ENCODE measurements at regions not wholly inside any gene's neighbourhood (a gene's known extent, or its start where the extent isn't known, plus 50 kb on each side); places are given as distances from the start of the nearest gene placed in this dataset.

- TF ChIP-seq, protein P1, sequence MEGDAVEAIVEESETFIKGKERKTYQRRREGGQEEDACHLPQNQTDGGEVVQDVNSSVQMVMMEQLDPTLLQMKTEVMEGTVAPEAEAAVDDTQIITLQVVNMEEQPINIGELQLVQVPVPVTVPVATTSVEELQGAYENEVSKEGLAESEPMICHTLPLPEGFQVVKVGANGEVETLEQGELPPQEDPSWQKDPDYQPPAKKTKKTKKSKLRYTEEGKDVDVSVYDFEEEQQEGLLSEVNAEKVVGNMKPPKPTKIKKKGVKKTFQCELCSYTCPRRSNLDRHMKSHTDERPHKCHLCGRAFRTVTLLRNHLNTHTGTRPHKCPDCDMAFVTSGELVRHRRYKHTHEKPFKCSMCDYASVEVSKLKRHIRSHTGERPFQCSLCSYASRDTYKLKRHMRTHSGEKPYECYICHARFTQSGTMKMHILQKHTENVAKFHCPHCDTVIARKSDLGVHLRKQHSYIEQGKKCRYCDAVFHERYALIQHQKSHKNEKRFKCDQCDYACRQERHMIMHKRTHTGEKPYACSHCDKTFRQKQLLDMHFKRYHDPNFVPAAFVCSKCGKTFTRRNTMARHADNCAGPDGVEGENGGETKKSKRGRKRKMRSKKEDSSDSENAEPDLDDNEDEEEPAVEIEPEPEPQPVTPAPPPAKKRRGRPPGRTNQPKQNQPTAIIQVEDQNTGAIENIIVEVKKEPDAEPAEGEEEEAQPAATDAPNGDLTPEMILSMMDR (IDR thresholded peaks at IDR 0.05): no peak
- no peak overlapping the region for H3K4me3 ChIP-seq
- no peaks in the 10 kb centered on the region for H3K27me3 ChIP-seq
- no peak overlapping the region for H3K27ac ChIP-seq
- no peaks in the 10 kb centered on the region for H3K36me3 ChIP-seq
- H3K9me3 ChIP-seq: peaks cover 0 to 17% (median 8%) of the 10 kb centered on the region in 11 donors
- ATAC-seq (no peak), DNase-seq (no peak)
- no peaks in the 10 kb centered on the region for H3K4me1 ChIP-seq
- intact Hi-C loops (cut with DNase I): loop anchor here in 2 of 10 donors (10.0 kb wide), 2 partner anchors 55 to 845 kb away; no protein-coding TSS in a partner anchor
These were observed 311.3 kb downstream of the SPATA31D1 start for GRCh38 chr9:82299870-82300269.

- TF ChIP-seq, protein P1 (IDR thresholded peaks at IDR 0.05): no peak
- intact Hi-C loops (cut with DNase I): loop anchor here in 2 of 10 donors (10.0 kb wide), 2 partner anchors 58 to 848 kb away; no protein-coding TSS in a partner anchor
- ATAC-seq (no peak), DNase-seq (no peak)
- Histone ChIP-seq H3K27ac (no peak overlapping the region), H3K27me3 (no peaks in the 10 kb centered on the region), H3K4me1 (no peaks in the 10 kb centered on the region), H3K36me3 (no peaks in the 10 kb centered on the region), H3K9me3 (peaks cover 0 to 17% (median 8%) of the 10 kb centered on the region in 11 donors), H3K4me3 (no peak overlapping the region)
- WGBS, 2 donors: 90% methylated on average over 5 of the region's 5 CpGs
These were observed 314.5 kb downstream of the SPATA31D1 start for GRCh38 chr9:82302968-82303655.

GRCh38 chr9:82308836-82309235 lies 320.3 kb downstream of the SPATA31D1 start:
- DNase-seq (no peak), ATAC-seq (no peak)
- Histone ChIP-seq H3K4me1 (no peaks in the 10 kb centered on the region), H3K36me3 (no peaks in the 10 kb centered on the region), H3K27ac (no peak overlapping the region), H3K9me3 (peaks cover 0 to 6% (median 0%) of the 10 kb centered on the region in 11 donors), H3K27me3 (no peaks in the 10 kb centered on the region), H3K4me3 (no peak overlapping the region)
- intact Hi-C loops (cut with DNase I): loop anchor here in 2 of 10 donors (10.0 kb wide), 2 partner anchors 64 to 854 kb away; no protein-coding TSS in a partner anchor
- TF ChIP-seq, protein P1 (IDR thresholded peaks at IDR 0.05): no peak
- WGBS, 2 donors: 86 to 96% methylated on average over 3 of the region's 3 CpGs

DNA sequence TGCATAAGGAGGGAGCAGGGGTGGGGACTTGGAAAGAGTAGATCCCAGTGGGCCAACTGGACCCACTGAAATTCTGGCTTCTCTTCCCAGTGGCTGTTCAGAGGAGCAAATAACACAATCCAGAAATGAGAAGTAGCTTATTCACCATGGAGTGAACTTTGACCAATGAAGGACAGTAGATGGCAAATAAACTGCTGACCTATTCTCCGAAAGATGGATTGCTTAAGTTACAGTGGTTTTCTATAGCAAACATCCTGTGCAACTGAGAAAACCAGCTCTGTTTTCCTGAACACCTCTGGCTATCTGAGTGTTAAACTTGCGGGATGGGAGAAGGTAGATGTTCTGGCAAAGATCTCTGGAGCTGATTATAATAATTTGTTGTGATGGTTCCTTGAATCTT lies 325.1 kb downstream of the SPATA31D1 start:
- H3K4me1 ChIP-seq: no peaks in the 10 kb centered on the region
- no peaks in the 10 kb centered on the region for H3K27me3 ChIP-seq
- no peaks in the 10 kb centered on the region for H3K36me3 ChIP-seq
- TF ChIP-seq, protein P1 (IDR thresholded peaks at IDR 0.05): no peak
- intact Hi-C loops (cut with DNase I): no loop called here
- no peak overlapping the region for H3K27ac ChIP-seq
- DNase-seq (no peak), ATAC-seq (no peak)
- peaks cover 0 to 6% (median 0%) of the 10 kb centered on the region in 11 donors for H3K9me3 ChIP-seq
- WGBS, 2 donors: 92 to 95% methylated on average over 2 of the region's 2 CpGs
- no peak overlapping the region for H3K4me3 ChIP-seq

Measured in heart right ventricle (tissue), 16 donors.